GM23338 (cell line): ENCODE measurements at regions not wholly inside any gene's neighbourhood (a gene's known extent, or its start where the extent isn't known, plus 50 kb on each side); places are given as distances from the start of the nearest gene placed in this dataset.

Experiments used
- ATAC-seq: fragments of 200-7000 bp; cut with Tn5 transposase; 3 replicates; pipeline ENCODE4 v1.9.1; 2020
- DNase-seq: peaks from one replicate; pipeline ENCODE4 v3.0.0-alpha.2; 2015; ENCODE audit warnings: low spot score
- H2AFZ ChIP-seq: fragments of 200-600 bp; sonication (generic); 2 replicates; pipeline ENCODE4 v1.8.0; 2016; ENCODE audit warnings: antibody characterized with exemption, mild to moderate bottlenecking, moderate library complexity
- H3F3A ChIP-seq: fragments of 200-600 bp; sonication (generic); replicated peaks from 2 replicates; pipeline ENCODE4 v1.8.0; 2017; ENCODE audit warnings: antibody characterized with exemption, mixed run types, low read depth
- H3K27ac ChIP-seq: fragments of 200-600 bp; sonication (generic); 2 replicates; pipeline ENCODE4 v1.6.1; 2016; ENCODE audit warnings: low read depth
- H3K27me3 ChIP-seq: fragments of 200-600 bp; sonication (generic); 2 replicates; pipeline ENCODE4 v1.8.0; 2016; ENCODE audit warnings: mild to moderate bottlenecking, mixed run types, moderate library complexity; ENCODE audit not compliant: insufficient read depth
- H3K36me3 ChIP-seq: fragments of 200-600 bp; sonication (generic); 2 replicates; pipeline ENCODE4 v1.8.0; 2016; ENCODE audit warnings: mild to moderate bottlenecking; ENCODE audit not compliant: insufficient read depth
- H3K4me1 ChIP-seq: fragments of 200-600 bp; sonication (generic); 2 replicates; pipeline ENCODE4 v1.8.0; 2016; ENCODE audit warnings: mild to moderate bottlenecking, moderate library complexity; ENCODE audit not compliant: insufficient read depth
- H3K4me2 ChIP-seq: fragments of 200-600 bp; sonication (generic); 2 replicates; pipeline ENCODE4 v1.7.1; 2017; ENCODE audit warnings: mixed run types
- H3K4me3 ChIP-seq: fragments of 200-600 bp; sonication (generic); 2 replicates; pipeline ENCODE4 v1.6.1; 2016; ENCODE audit warnings: mixed run types
- H3K79me2 ChIP-seq: fragments of 200-600 bp; sonication (generic); replicated peaks from 2 replicates; pipeline ENCODE4 v1.8.0; 2017; ENCODE audit warnings: mild to moderate bottlenecking; ENCODE audit not compliant: insufficient read depth
- H3K9me2 ChIP-seq: fragments of 200-600 bp; sonication (generic); 2 replicates; pipeline ENCODE4 v1.8.0; 2017; ENCODE audit not compliant: insufficient read depth
- H4K20me1 ChIP-seq: fragments of 200-600 bp; sonication (generic); replicated peaks from 2 replicates; pipeline ENCODE4 v1.8.0; 2017; ENCODE audit warnings: mild to moderate bottlenecking; ENCODE audit not compliant: insufficient read depth
- H3K27ac Mint-ChIP-seq: 2 replicates; pipeline ENCODE4 v1.8.0; 2020; ENCODE audit warnings: inconsistent platforms, mild to moderate bottlenecking, moderate library complexity, mixed read lengths
- H3K27me3 Mint-ChIP-seq: 3 replicates; pipeline ENCODE4 v1.8.0; 2022; ENCODE audit warnings: low read depth, mild to moderate bottlenecking, moderate library complexity, mixed read lengths, inconsistent platforms; ENCODE audit not compliant: insufficient read depth, poor library complexity
- H3K36me3 Mint-ChIP-seq: 3 replicates; pipeline ENCODE4 v1.8.0; 2021; ENCODE audit warnings: low read depth, mild to moderate bottlenecking, inconsistent platforms, moderate library complexity, mixed read lengths
- H3K4me1 Mint-ChIP-seq: 3 replicates; pipeline ENCODE4 v1.8.0; 2020; ENCODE audit warnings: mild to moderate bottlenecking, inconsistent platforms, mixed read lengths
- H3K4me3 Mint-ChIP-seq: 3 replicates; pipeline ENCODE4 v1.8.0; 2021; ENCODE audit warnings: moderate library complexity, mild to moderate bottlenecking, inconsistent platforms, mixed read lengths
- H3K9me3 Mint-ChIP-seq: 3 replicates; pipeline ENCODE4 v1.8.0; 2020; ENCODE audit warnings: moderate library complexity, mild to moderate bottlenecking, inconsistent platforms, mixed read lengths
- CREB1 ChIP-seq: fragments of 250-450 bp; sonication (Bioruptor Pico); IDR thresholded peaks from 2 replicates; pipeline ENCODE4 v1.5.0; 2020; ENCODE audit warnings: low read depth, mild to moderate bottlenecking, moderate library complexity
- CTCF ChIP-seq, 2 experiments: fragments of 200-600 bp in 1 of 2; sonication (generic) in 1 of 2; conservative IDR thresholded peaks; 2 replicates each; pipeline versions ENCODE4 v1.5.1 to v1.6.1; 2016 to 2017; ENCODE audit warnings: antibody characterized with exemption in 2 of 2, low read depth in 2 of 2, mild to moderate bottlenecking in 2 of 2, moderate library complexity in 1 of 2
- ETS1 ChIP-seq: IDR thresholded peaks from 2 replicates; pipeline ENCODE4 v1.6.1; 2016; ENCODE audit warnings: antibody characterized with exemption
- EZH2 ChIP-seq: fragments of 200-600 bp; sonication (generic); IDR thresholded peaks from one replicate; pipeline ENCODE4 v1.8.0; 2017; ENCODE audit warnings: antibody characterized with exemption, mild to moderate bottlenecking, low read depth; ENCODE audit not compliant: unreplicated experiment
- EZH2phosphoT487 ChIP-seq: fragments of 200-600 bp; sonication (generic); IDR thresholded peaks from one replicate; pipeline ENCODE4 v1.8.1; 2018; ENCODE audit warnings: antibody characterized with exemption; ENCODE audit not compliant: unreplicated experiment
- NANOG ChIP-seq: IDR thresholded peaks from 2 replicates; pipeline ENCODE4 v1.6.1; 2016; ENCODE audit warnings: antibody characterized with exemption, borderline replicate concordance
- POLR2AphosphoS5 ChIP-seq: IDR thresholded peaks from 2 replicates; pipeline ENCODE4 v1.6.1; 2016; ENCODE audit warnings: antibody characterized with exemption, low read depth
- STAT1 ChIP-seq: IDR thresholded peaks from one replicate; pipeline ENCODE4 v1.6.1; 2016; ENCODE audit warnings: antibody characterized with exemption; ENCODE audit not compliant: unreplicated experiment
- ZNF114 ChIP-seq: fragments of 250-450 bp; sonication (Bioruptor Pico); IDR thresholded peaks from 2 replicates; pipeline ENCODE4 v1.5.0; 2020; ENCODE audit warnings: mild to moderate bottlenecking, moderate library complexity
- ZNF331 ChIP-seq: fragments of 250-450 bp; sonication (Bioruptor Pico); IDR thresholded peaks from 2 replicates; pipeline ENCODE4 v1.5.0; 2020; ENCODE audit warnings: low read depth, mild to moderate bottlenecking, moderate library complexity
- ZNF462 ChIP-seq: fragments of 250-450 bp; sonication (Bioruptor Pico); IDR thresholded peaks from 2 replicates; pipeline ENCODE4 v1.5.0; 2020; ENCODE audit warnings: mild to moderate bottlenecking, moderate library complexity

- Histone ChIP-seq H3F3A (no peaks in the 10 kb centered on the region), H4K20me1 (no peaks in the 10 kb centered on the region), H3K36me3 (no peaks in the 10 kb centered on the region), H3K4me1 (peaks cover 11% of the 10 kb centered on the region; the same call in 1 of the 2 replicates), H3K27me3 (no peaks in the 10 kb centered on the region), H3K4me3 (no peak overlapping the region), H3K4me2 (no peak overlapping the region), H3K9me2 (peaks cover 6% of the 10 kb centered on the region; the same call in 1 of the 2 replicates), H3K79me2 (no peaks in the 10 kb centered on the region), H3K27ac (no peak overlapping the region), H2AFZ (no peak overlapping the region)
- Mint-ChIP-seq H3K27me3 (no peaks in the 10 kb centered on the region), H3K9me3 (no peaks in the 10 kb centered on the region; the same call in 2 of the 3 replicates), H3K4me1 (peaks cover 22% of the 10 kb centered on the region), H3K36me3 (no peaks in the 10 kb centered on the region), H3K27ac (no peak overlapping the region), H3K4me3 (no peak overlapping the region)
- TF ChIP-seq ZNF114 (no peak), CREB1 (CRISPR knock-in tag) (no peak), EZH2 (no peak), CTCF (conservative IDR thresholded peaks at IDR 0.05; ENCODE audit: low read depth in 2 of 2) (no peak), ZNF462 (no peak), STAT1 (no peak), EZH2phosphoT487 (no peak), POLR2AphosphoS5 (no peak), NANOG (no peak), ETS1 (no peak), ZNF331 (CRISPR knock-in tag) (no peak)
- ATAC-seq = no peak
- DNase-seq = no peak
Measured at GRCh38 chr12:92029902-92030586, 115.6 kb downstream of the BTG1 start.
